Left colon (tissue), 2 donors: ENCODE measurements at regions not wholly inside any gene's neighbourhood (a gene's known extent, or its start where the extent isn't known, plus 50 kb on each side); places are given as distances from the start of the nearest gene placed in this dataset.
A peak's percentile ranks its signal among the peaks of the same experiment; 100 is the strongest.
"Not testable (repeated sequence)": the region's sequence is repeated elsewhere in the genome, so short reads cannot be mapped to it uniquely, and the experiment has no call there.

ENCODE experiments used
- ATAC-seq: fragments of 200-7000 bp; cut with Tn5 transposase; one replicate; pipeline ENCODE4 v1.9.1; 2020; ENCODE audit warnings: mild to moderate bottlenecking, moderate library complexity
- DNase-seq, 2 donors: peaks; one replicate each; pipeline ENCODE4 v3.0.0-alpha.2; 2020
- intact Hi-C, 2 donors: fragments of 100-400 bp; cut with DNase I in 1 of 2; cut with micrococcal nuclease in 1 of 2; formaldehyde crosslinking; loops; one replicate each; pipeline versions ENCODE4 v1.11.2 to v1.14.0; 2022; cut with DNase I, micrococcal nuclease
- donor health status: DM: no; HTN: no; CAD: no.
- donor health status: DM: yes; HTN: yes; CAD: no.

DNA sequence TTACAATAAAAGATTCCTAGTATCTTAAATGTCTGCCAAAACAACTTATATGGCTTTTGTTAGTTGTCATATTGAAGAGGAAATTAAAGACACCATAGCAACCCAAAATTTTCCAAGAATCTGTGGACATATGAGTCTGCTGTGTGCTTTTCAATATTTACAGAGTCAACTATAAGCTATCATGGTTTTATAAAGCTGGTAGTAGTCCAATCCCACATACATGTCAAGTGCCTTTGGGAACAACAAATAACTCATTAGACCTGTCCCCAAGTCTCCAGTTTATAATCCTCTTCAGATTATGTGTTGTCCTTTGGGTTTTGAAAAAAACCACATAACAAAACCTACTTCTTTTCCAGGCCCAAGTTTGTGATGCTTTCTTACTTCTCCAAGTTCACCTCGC, 293.8 kb upstream of the USP25 start:
- ATAC-seq: no peak
- no peak for DNase-seq
- intact Hi-C loops: no loop called here

GRCh38 chr21:15437883-15438282, 291.9 kb upstream of the USP25 start:
- intact Hi-C loops: no loop called here
- DNase-seq: no peak
- no peak for ATAC-seq

GRCh38 chr21:15439726-15440125, 290.1 kb upstream of the USP25 start:
- intact Hi-C loops: no loop called here

DNA sequence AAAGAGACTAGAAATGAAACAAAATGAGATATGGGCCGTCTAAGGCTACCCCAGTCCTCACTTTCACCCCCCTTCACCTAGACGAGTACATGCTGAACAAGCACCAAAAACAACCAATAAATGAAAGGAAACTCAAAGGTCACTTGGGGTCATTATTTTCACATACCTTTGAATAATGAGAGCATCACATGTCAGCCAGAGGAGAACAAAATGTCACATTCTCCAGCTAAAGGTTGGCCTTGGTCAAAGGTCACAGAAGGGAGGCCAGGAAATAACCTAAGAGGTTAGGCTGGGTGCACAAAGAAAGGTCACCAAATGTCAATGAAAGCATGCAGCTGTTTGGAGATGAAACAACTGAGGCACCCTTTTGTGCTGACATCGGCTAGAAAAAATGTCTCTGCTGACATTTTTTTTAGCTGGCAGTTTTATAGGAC, 288.7 kb upstream of the USP25 start:
- DNase-seq: no peak
- intact Hi-C loops: no loop called here
- ATAC-seq: no peak

More at GRCh38 chr21:15439726-15440125, 290.1 kb upstream of the USP25 start:
- ATAC-seq (no peak), DNase-seq (no peak)

DNA sequence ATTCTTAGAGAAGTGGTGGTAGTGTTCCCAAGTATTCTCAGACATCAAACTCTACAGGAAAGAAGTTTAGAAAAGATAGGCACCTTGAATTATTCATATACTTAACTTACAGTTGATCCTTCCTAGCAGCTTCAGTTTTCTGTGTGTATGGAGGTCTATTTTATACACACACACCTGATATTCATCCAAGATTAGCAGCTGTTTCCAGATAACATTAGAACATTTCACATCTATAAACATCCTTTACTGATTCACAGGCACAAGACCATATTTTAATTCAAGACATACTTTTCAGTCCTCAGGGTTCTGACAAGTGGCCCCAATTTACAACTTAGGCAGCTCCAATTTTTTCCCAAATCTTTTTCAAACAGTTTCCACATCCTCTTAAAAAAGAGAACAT, 287.8 kb upstream of the USP25 start:
- intact Hi-C loops: no loop called here
- ATAC-seq (no peak), DNase-seq (no peak)

DNA sequence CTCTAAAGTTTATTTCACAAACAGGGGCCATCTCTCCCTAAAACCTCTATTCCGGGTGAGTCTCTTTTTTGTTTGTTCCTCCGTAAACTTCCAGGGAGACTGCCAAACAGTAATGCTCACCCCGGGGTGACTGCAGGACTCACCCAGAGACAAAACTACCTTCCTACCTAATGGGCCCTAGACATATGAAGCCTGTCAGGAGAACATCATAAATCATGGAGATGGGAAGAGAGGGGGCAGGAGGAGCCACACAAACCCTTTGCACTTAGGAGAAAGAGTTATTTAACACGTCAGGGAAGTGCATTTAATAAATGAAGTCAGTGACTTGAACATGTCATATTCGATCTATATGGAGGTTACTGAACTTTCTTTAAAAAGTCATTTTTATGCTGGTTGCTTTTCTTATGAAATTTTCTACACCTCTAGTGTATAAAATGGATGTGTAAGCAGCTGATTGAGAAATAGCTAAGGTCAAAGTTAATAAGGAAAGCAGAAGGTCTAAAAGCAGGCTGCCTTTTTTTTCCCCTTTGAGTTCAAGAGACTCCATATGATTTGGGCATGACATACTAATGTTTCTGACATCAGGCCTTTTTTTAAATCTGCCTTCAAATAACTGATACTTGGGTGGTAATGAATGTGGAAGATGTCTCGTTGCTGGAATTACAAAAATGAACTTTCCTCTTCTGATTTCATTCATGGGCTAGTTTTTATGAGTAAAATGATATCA, 286.9 kb upstream of the USP25 start:
- DNase-seq (no peak), ATAC-seq (no peak)
- intact Hi-C loops: no loop called here

GRCh38 chr21:15443740-15444117, 286.1 kb upstream of the USP25 start:
- intact Hi-C loops: no loop called here
- ATAC-seq: no peak
- DNase-seq: no peak

DNA sequence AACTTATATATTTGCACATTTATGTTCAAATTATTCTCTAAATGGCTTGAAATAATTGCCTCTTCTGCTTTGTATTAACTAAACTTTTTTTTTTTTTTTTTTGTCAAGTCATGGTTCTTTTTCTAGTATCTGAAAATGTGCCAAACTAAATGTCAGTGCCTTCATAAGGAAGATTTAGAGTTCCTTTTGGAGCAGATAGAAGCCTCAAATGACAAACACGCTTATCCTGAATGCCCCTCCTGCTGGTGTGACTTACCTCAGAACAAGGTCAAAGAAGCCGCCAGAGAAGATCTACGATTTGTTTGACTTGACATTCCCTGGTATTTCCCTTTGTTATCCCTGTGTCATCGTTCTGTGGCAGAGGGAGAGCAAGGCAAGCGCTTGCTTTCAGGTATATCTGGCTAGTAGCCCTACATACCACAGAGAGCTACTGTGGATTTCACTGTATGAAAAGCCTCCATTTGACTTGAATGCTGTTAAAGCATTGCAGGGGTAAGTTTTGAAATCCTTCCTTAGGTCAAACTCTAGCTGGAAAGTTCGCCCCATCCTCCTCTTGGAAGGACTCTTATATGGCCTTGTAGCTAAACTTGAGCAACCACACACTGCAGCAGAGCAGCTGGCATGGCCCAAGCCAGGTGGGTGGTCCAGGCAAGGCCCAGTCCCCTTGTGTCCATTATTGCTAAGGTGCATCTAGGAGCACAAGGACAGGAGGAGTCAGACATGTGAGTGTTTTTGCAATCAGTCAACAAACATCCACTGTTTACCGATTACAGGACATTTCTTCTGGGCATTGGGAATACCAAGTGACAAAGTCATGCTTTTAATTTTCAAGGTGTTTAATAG, 285.4 kb upstream of the USP25 start:
- ATAC-seq: no peak
- DNase-seq: no peak
- intact Hi-C loops: no loop called here

DNA sequence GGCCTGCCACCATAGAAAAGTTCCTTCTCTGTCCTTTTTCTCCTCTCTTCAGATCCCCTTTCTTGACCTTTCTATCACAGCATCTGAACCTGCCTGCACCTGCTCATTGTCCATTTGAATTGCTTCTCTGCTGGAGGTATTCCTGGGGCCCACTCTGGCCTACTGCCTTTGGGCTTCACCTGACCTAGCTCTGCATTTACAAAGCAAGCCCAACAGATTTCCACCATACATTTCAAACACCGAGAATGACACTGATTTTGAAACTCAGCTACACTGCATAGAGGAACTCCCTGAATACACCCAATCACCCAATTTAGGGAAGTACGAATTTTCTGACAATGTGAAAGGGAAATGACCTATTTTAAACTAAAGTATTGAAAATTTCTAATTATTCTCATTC, 284.5 kb upstream of the USP25 start:
- no peak for DNase-seq
- no peak for ATAC-seq
- intact Hi-C loops: no loop called here

- ATAC-seq (no peak), DNase-seq (peak in 1 of 2 donors; percentile 9)
- intact Hi-C loops: no loop called here
These were observed 283.6 kb upstream of the USP25 start for GRCh38 chr21:15446223-15446622.

DNA sequence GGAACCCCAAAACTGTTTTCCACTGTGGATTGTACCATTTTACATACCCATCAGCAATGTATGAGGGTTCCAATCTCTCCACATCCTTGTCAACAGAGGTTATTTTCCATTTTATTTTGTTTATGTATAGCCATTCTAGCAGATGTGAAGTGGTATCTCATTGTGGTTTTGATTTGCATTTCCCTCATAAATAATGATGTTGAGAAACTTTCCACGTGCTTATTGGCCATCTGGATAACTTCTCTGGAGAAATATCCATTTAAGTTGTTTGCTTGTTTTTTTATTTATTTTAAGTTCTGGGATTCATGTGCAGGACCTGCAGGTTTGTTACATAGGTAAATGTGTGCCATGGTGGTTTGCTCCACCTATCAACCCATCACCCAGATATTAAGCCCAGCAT, 280.2 kb upstream of the USP25 start:
- ATAC-seq (no peak), DNase-seq (no peak)
- intact Hi-C loops: no loop called here

DNA sequence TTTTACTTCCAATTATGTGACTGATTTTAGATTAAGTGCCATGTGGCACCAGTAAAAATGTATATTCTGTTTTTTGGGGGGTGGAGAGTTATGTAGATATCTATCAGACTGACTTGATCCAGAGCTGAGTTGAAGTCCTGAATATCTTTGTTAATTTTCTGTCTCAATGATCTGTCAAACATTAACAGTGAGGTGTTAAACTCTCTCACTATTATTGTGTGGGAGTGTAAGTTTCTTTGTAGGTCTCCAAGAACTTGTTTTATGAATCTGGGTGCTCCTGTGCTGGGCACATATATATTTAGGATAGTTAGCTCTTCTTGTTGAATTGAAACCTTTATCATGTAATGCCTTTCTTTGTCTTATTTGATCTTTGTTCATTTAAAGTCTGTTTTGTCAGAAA, 276.5 kb upstream of the USP25 start:
- intact Hi-C loops: no loop called here
- DNase-seq (no peak), ATAC-seq (no peak)

DNA sequence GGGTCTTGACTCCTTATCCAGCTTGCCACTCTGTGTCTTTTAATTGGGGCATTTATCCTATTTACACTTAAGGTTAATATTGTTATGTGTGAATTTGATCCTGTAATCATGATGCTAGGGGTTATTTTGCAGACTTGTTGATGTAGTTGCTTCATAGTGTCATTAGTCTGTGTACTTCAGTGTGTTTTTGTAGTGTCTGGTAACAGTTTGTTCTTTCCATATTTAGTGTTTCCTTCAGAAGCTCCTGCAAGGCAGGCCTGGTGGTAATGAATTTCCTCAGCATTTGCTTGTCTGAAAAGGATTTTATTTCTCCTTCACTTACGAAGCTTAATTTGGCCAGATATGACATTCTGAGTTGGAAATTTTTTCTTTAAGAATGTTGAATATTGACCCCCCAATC, 276.0 kb upstream of the USP25 start:
- intact Hi-C loops, DNase-seq, ATAC-seq: not testable (repeated sequence)

DNA sequence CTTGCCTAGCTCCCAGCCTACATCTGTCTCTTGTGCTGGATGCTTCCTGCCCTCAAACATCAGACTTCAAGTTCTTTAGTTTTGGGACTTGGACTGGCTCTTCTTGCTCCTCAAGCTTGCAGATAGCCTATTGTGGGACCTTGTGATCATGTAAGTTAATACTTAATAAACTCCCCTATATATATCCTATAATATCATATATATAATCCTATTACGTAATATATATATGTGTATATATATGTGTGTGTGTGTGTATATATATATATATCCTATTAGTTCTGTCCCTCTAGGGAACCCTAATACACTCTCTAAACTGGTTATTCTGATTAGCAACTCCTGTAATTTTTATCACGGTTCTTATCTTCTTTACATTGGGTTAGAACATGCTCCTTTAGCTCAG, 274.9 kb upstream of the USP25 start:
- intact Hi-C loops, DNase-seq, ATAC-seq: not testable (repeated sequence)

DNA sequence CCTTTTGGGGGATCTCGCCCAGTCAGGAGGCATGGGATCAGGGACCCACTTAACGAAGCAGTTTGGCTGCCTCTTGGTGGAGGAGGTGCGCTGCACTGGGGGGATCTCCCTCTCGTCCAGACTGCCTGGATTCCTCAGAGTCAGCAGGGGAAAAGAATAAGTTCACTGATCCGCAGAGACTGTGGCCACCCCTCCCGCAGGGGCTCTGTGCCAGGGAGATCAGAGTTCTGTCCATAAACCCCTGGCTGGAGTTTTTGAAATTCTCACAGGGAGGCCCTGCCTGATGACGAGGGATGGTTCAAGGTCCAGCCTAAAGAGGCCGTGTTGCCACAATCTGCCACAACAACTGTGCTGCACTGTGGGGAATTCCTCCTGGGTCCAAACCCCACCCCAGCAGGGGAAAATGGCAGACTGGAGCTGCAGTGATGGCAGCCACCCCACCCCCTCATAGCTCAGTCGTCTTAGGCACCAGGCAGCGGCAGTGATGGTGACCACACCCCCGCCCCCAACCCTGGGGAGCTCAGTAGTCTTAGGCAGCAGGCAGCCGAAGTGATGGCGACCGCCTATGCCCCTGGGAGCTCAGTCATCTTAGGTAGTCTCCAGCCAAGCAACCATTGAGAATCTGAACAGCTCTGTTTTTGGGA, 273.8 kb upstream of the USP25 start:
- intact Hi-C loops: no loop called here
- ATAC-seq: peak; percentile 98
- peak; percentile 83 to 84 for DNase-seq

DNA sequence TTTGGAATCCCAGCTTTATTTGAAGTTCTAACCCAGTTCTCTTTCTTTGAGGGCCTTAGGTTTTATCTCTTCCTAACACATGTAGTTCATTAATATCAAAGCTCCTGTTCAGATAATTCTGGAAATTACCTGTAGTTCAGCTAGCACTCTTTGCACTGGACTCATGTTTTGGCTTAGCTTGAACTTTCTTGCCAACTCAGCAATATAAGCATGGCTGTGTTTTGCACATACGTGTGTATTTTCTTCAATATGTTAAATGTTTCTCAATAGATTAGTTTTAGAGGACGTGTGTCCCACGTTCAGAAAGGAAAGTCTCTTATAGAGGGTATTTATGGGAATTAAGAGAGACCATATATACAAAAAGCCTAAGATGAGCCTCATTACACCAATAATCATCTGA, 271.8 kb upstream of the USP25 start:
- intact Hi-C loops: no loop called here
- DNase-seq (no peak), ATAC-seq (no peak)

- ATAC-seq (no peak), DNase-seq (no peak)
- intact Hi-C loops: no loop called here
These were observed 267.7 kb upstream of the USP25 start for GRCh38 chr21:15462092-15462491.

GRCh38 chr21:15466329-15466728, 263.5 kb upstream of the USP25 start:
- no peak for ATAC-seq
- DNase-seq: no peak
- intact Hi-C loops: no loop called here

- intact Hi-C loops: no loop called here
- DNase-seq: no peak
- no peak for ATAC-seq
These were observed 261.4 kb upstream of the USP25 start for GRCh38 chr21:15468368-15468767.
